H9 (cell line): ENCODE measurements at regions not wholly inside any gene's neighbourhood (a gene's known extent, or its start where the extent isn't known, plus 50 kb on each side); places are given as distances from the start of the nearest gene placed in this dataset.

Experiments used
- DNase-seq: peaks from one replicate; pipeline ENCODE4 v3.0.0-alpha.2; 2017
- H2AFZ ChIP-seq: one replicate; pipeline ENCODE4 v1.6.1; 2013; ENCODE audit warnings: mild to moderate bottlenecking, low read length, control low read depth, moderate library complexity
- H2AK5ac ChIP-seq: 2 replicates; pipeline ENCODE4 v1.6.1; 2013; ENCODE audit warnings: low read length, control low read depth, mixed read lengths; ENCODE audit not compliant: insufficient read length
- H2BK120ac ChIP-seq: one replicate; pipeline ENCODE4 v1.6.1; 2013; ENCODE audit warnings: low read depth, mild to moderate bottlenecking, low read length, control low read depth, inconsistent platforms; ENCODE audit not compliant: poor library complexity, severe bottlenecking
- H2BK12ac ChIP-seq: 2 replicates; pipeline ENCODE4 v1.6.1; 2013; ENCODE audit warnings: low read length, control low read depth, mixed read lengths, low read depth; ENCODE audit not compliant: insufficient read length
- H2BK15ac ChIP-seq: 2 replicates; pipeline ENCODE4 v1.6.1; 2013; ENCODE audit warnings: low read depth, low read length, control low read depth
- H2BK20ac ChIP-seq: one replicate; pipeline ENCODE4 v1.6.1; 2013; ENCODE audit warnings: low read depth, mild to moderate bottlenecking, low read length, control low read depth, inconsistent platforms; ENCODE audit not compliant: poor library complexity, severe bottlenecking
- H2BK5ac ChIP-seq: 2 replicates; pipeline ENCODE4 v1.6.1; 2013; ENCODE audit warnings: low read length, control low read depth, mixed read lengths; ENCODE audit not compliant: insufficient read length
- H3K14ac ChIP-seq: 2 replicates; pipeline ENCODE4 v1.6.1; 2013; ENCODE audit warnings: low read length, control low read depth; ENCODE audit not compliant: insufficient read depth
- H3K18ac ChIP-seq: 2 replicates; pipeline ENCODE4 v1.6.1; 2013; ENCODE audit warnings: low read depth, mild to moderate bottlenecking, mixed read lengths, low read length, control low read depth; ENCODE audit not compliant: insufficient read length
- H3K23ac ChIP-seq: 2 replicates; pipeline ENCODE4 v1.6.1; 2013; ENCODE audit warnings: low read length, control low read depth, mixed read lengths, low read depth; ENCODE audit not compliant: insufficient read length
- H3K23me2 ChIP-seq: 2 replicates; pipeline ENCODE4 v1.6.1; 2013; ENCODE audit warnings: low read depth, mild to moderate bottlenecking, mixed read lengths, low read length, control low read depth; ENCODE audit not compliant: insufficient read length, poor library complexity, severe bottlenecking
- H3K27ac ChIP-seq: 2 replicates; pipeline ENCODE4 v1.5.1; 2013; ENCODE audit warnings: low read length, control low read depth, mixed read lengths, low read depth; ENCODE audit not compliant: insufficient read length
- H3K27me3 ChIP-seq: 2 replicates; pipeline ENCODE4 v1.6.1; 2013; ENCODE audit warnings: low read length, control low read depth, inconsistent platforms; ENCODE audit not compliant: insufficient read depth
- H3K4ac ChIP-seq: 2 replicates; pipeline ENCODE4 v1.6.1; 2013; ENCODE audit warnings: low read depth, mild to moderate bottlenecking, control low read depth, inconsistent platforms, low read length, moderate library complexity
- H3K4me1 ChIP-seq: 2 replicates; pipeline ENCODE4 v1.6.1; 2013; ENCODE audit warnings: low read length, control low read depth, inconsistent platforms; ENCODE audit not compliant: insufficient read depth
- H3K4me2 ChIP-seq: 2 replicates; pipeline ENCODE4 v1.6.1; 2013; ENCODE audit warnings: low read length, control low read depth, mixed read lengths; ENCODE audit not compliant: insufficient read length, insufficient read depth
- H3K56ac ChIP-seq: 2 replicates; pipeline ENCODE4 v1.6.1; 2013; ENCODE audit warnings: low read depth, mild to moderate bottlenecking, mixed read lengths, low read length, control low read depth; ENCODE audit not compliant: insufficient read length
- H3K79me1 ChIP-seq: 2 replicates; pipeline ENCODE4 v1.6.1; 2013; ENCODE audit warnings: low read depth, mild to moderate bottlenecking, moderate library complexity, low read length, control low read depth, inconsistent platforms; ENCODE audit not compliant: insufficient read depth, poor library complexity, severe bottlenecking
- H3K79me2 ChIP-seq: 2 replicates; pipeline ENCODE4 v1.6.1; 2013; ENCODE audit warnings: low read length, control low read depth, inconsistent platforms; ENCODE audit not compliant: insufficient read depth
- H3K9ac ChIP-seq: 2 replicates; pipeline ENCODE4 v1.6.1; 2013; ENCODE audit warnings: low read length, control low read depth, mixed read lengths; ENCODE audit not compliant: insufficient read length; ENCODE audit errors: extremely low read depth
- H3K9me3 ChIP-seq: one replicate; pipeline ENCODE4 v1.6.1; 2013; ENCODE audit warnings: low read depth, low read length, inconsistent platforms; ENCODE audit not compliant: control insufficient read depth
- H3T11ph ChIP-seq: one replicate; pipeline ENCODE4 v1.6.1; 2013; ENCODE audit warnings: mild to moderate bottlenecking, low read length, control low read depth, inconsistent platforms
- H4K20me1 ChIP-seq: one replicate; pipeline ENCODE4 v1.6.1; 2013; ENCODE audit not compliant: control insufficient read depth, insufficient read length, insufficient read depth
- H4K5ac ChIP-seq: 2 replicates; pipeline ENCODE4 v1.6.1; 2013; ENCODE audit warnings: low read depth, mild to moderate bottlenecking, mixed read lengths, low read length, control low read depth; ENCODE audit not compliant: insufficient read length
- H4K8ac ChIP-seq: replicated peaks from 2 replicates; pipeline ENCODE4 v1.6.1; 2013; ENCODE audit warnings: low read length, control low read depth, mixed read lengths, low read depth; ENCODE audit not compliant: insufficient read length
- H4K91ac ChIP-seq: 2 replicates; pipeline ENCODE4 v1.6.1; 2013; ENCODE audit warnings: low read depth, mild to moderate bottlenecking, moderate library complexity, mixed read lengths, low read length, control low read depth; ENCODE audit not compliant: insufficient read length
- H3K27ac Mint-ChIP-seq, 3 experiments: 2 replicates in 2 of 3; 3 replicates in 1 of 3; pipeline ENCODE4 v1.8.0; 2020 to 2021; ENCODE audit warnings: mixed read lengths in 3 of 3, mild to moderate bottlenecking in 1 of 3, moderate library complexity in 1 of 3
- H3K27me3 Mint-ChIP-seq: 2 replicates; pipeline ENCODE4 v1.8.0; 2021; ENCODE audit warnings: low read depth, mild to moderate bottlenecking, moderate library complexity, mixed read lengths
- H3K36me3 Mint-ChIP-seq, 3 experiments: 2 replicates in 2 of 3; 3 replicates in 1 of 3; pipeline ENCODE4 v1.8.0; 2020 to 2021; ENCODE audit warnings: low read depth in 3 of 3, mixed read lengths in 3 of 3; ENCODE audit not compliant: insufficient read depth in 1 of 3
- H3K4me1 Mint-ChIP-seq, 2 experiments: 2 replicates each; pipeline ENCODE4 v1.8.0; 2020; ENCODE audit warnings: mixed read lengths in 2 of 2
- H3K4me3 Mint-ChIP-seq, 2 experiments: 2 replicates in 1 of 2; 3 replicates in 1 of 2; pipeline ENCODE4 v1.8.0; 2020 to 2021; ENCODE audit warnings: mild to moderate bottlenecking in 2 of 2, mixed read lengths in 2 of 2, moderate library complexity in 1 of 2
- H3K9me3 Mint-ChIP-seq, 2 experiments: 2 replicates in 1 of 2; 3 replicates in 1 of 2; pipeline ENCODE4 v1.8.0; 2020; ENCODE audit warnings: mild to moderate bottlenecking in 2 of 2, mixed read lengths in 2 of 2, moderate library complexity in 1 of 2
- CTCF ChIP-seq: fragments of 200-600 bp; sonication (generic); conservative IDR thresholded peaks from 3 replicates; pipeline ENCODE4 v1.8.0; 2021; ENCODE audit warnings: antibody characterized with exemption, mild to moderate bottlenecking
- WGBS: extraction: QIAGEN DNeasy Blood & Tissue Kit; methylation state at CpG from one replicate; pipeline ENCODE4 v1.1.7; 2013; ENCODE audit warnings: missing lambda C conversion rate, low lambda C conversion rate, mixed read lengths; ENCODE audit not compliant: insufficient read length; ENCODE audit errors: extremely low coverage; 5-methylcytosine and 5-hydroxymethylcytosine counted together

DNA sequence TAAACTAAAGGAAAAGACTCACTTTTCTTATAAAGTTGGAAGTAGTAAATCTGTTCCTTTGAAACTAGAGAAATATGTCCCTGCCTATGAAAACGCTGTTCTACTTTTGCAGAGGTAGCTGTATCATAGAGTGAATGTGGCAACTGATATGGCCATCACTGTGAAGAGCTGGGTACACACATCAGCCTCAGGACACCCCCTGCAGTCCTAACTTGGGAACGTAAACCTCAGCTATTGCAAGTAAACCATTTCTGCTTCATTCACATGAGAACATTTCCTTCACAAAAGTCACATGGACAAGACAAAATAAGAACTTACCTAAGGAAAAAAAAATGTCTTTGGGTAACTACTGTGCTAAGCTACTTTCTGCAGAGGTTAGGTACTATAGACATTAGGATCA lies 233.3 kb upstream of the PPFIA2 start:
- peak; percentile 62 for DNase-seq
- Histone ChIP-seq H3K4me2 (no peak overlapping the region), H3K9ac (no peak overlapping the region), H3K9me3 (no peaks in the 10 kb centered on the region), H3K79me2 (no peaks in the 10 kb centered on the region), H3K4me1 (no peaks in the 10 kb centered on the region), H3K4ac (no peak overlapping the region), H3K23me2 (no peaks in the 10 kb centered on the region), H4K91ac (no peak overlapping the region), H2AK5ac (no peak overlapping the region), H4K8ac (no peak overlapping the region), H3K27ac (no peak overlapping the region), H2BK20ac (no peak overlapping the region), H3K23ac (no peak overlapping the region), H2BK120ac (no peak overlapping the region), H4K20me1 (no peaks in the 10 kb centered on the region), H3K18ac (no peak overlapping the region), H2BK5ac (no peak overlapping the region), H3T11ph (no peak overlapping the region), H4K5ac (no peak overlapping the region), H3K79me1 (no peaks in the 10 kb centered on the region), H2BK15ac (no peak overlapping the region), H2AFZ (no peak overlapping the region), H2BK12ac (no peak overlapping the region), H3K56ac (no peak overlapping the region), H3K27me3 (no peaks in the 10 kb centered on the region), H3K14ac (no peak overlapping the region)
- no CpG with 5 or more reads among the region's 2 CpGs for WGBS
- Mint-ChIP-seq H3K9me3 (peaks cover under 1% of the 10 kb centered on the region in 2 experiments; a peak in 1 of 5 replicates), H3K4me3 (no peak overlapping the region), H3K4me1 (peaks cover 10% of the 10 kb centered on the region in 2 experiments), H3K27me3 (no peaks in the 10 kb centered on the region), H3K27ac (no peak overlapping the region), H3K36me3 (peaks cover 0 to 2% (median 1%) of the 10 kb centered on the region in 3 experiments; a peak in 2 of 7 replicates)
- TF ChIP-seq CTCF, result peak; percentile 61
